ENCODE measurements at regions not wholly inside any gene's neighbourhood (a gene's known extent, or its start where the extent isn't known, plus 50 kb on each side); places are given as distances from the start of the nearest gene placed in this dataset.

DNA sequence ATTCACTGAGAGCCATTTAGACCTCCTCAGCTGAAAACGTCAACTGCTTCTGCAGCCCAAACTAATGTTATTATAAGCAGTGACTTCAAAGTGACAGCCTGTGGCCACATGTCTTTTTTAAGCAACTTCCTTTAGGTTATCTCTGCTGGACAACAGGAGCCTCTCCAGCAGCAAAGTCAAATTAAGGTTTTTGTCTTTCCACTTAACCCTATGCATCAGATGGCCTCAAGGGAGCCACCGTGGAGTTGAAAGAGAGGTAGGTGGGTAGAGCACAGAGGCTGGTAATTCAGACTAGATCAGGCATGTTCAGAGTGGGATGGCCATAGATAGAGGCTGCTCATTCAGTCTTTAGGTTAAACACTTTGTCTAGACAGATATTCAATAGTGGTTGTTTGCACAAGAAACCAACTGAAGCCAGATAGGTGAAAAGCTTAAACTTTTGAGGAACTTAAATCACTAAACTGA is 300.6 kb upstream of the ECI2 start:
- no peak for TF ChIP-seq POLR2AphosphoS5 (IDR thresholded peaks at IDR 0.05; ENCODE audit: low read depth, low read length)
- no peak for TF ChIP-seq SIN3A (IDR thresholded peaks at IDR 0.05; ENCODE audit: borderline replicate concordance, insufficient read depth, low read depth, low read length)
- no peak for TF ChIP-seq TCF7L2 (IDR thresholded peaks at IDR 0.05; ENCODE audit: low read depth, low read length)
- TF ChIP-seq, protein P1, sequence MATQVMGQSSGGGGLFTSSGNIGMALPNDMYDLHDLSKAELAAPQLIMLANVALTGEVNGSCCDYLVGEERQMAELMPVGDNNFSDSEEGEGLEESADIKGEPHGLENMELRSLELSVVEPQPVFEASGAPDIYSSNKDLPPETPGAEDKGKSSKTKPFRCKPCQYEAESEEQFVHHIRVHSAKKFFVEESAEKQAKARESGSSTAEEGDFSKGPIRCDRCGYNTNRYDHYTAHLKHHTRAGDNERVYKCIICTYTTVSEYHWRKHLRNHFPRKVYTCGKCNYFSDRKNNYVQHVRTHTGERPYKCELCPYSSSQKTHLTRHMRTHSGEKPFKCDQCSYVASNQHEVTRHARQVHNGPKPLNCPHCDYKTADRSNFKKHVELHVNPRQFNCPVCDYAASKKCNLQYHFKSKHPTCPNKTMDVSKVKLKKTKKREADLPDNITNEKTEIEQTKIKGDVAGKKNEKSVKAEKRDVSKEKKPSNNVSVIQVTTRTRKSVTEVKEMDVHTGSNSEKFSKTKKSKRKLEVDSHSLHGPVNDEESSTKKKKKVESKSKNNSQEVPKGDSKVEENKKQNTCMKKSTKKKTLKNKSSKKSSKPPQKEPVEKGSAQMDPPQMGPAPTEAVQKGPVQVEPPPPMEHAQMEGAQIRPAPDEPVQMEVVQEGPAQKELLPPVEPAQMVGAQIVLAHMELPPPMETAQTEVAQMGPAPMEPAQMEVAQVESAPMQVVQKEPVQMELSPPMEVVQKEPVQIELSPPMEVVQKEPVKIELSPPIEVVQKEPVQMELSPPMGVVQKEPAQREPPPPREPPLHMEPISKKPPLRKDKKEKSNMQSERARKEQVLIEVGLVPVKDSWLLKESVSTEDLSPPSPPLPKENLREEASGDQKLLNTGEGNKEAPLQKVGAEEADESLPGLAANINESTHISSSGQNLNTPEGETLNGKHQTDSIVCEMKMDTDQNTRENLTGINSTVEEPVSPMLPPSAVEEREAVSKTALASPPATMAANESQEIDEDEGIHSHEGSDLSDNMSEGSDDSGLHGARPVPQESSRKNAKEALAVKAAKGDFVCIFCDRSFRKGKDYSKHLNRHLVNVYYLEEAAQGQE (IDR thresholded peaks at IDR 0.05; ENCODE audit: insufficient read depth in 1 of 2, low read depth in 2 of 2, low read length in 1 of 2): no peak
- TF ChIP-seq, protein P2, sequence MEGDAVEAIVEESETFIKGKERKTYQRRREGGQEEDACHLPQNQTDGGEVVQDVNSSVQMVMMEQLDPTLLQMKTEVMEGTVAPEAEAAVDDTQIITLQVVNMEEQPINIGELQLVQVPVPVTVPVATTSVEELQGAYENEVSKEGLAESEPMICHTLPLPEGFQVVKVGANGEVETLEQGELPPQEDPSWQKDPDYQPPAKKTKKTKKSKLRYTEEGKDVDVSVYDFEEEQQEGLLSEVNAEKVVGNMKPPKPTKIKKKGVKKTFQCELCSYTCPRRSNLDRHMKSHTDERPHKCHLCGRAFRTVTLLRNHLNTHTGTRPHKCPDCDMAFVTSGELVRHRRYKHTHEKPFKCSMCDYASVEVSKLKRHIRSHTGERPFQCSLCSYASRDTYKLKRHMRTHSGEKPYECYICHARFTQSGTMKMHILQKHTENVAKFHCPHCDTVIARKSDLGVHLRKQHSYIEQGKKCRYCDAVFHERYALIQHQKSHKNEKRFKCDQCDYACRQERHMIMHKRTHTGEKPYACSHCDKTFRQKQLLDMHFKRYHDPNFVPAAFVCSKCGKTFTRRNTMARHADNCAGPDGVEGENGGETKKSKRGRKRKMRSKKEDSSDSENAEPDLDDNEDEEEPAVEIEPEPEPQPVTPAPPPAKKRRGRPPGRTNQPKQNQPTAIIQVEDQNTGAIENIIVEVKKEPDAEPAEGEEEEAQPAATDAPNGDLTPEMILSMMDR (IDR thresholded peaks at IDR 0.05): no peak
- DNase-seq (ENCODE audit: low read depth, low spot score): no peak
- Histone ChIP-seq H3K4me1 (ENCODE audit: control insufficient read depth, insufficient read depth, low read length) (no peaks in the 10 kb centered on the region), H3K4me3 (ENCODE audit: low read depth in 2 of 2, low read length in 2 of 2) (no peak overlapping the region), H3K27me3 (ENCODE audit: control insufficient read depth, insufficient read depth, low read length) (no peaks in the 10 kb centered on the region), H3K27ac (ENCODE audit: low read length) (no peak overlapping the region), H3K36me3 (ENCODE audit: control insufficient read depth, insufficient read depth, low read length) (no peaks in the 10 kb centered on the region), H3K9me3 (ENCODE audit: control insufficient read depth, insufficient read depth, low read depth, low read length) (no peaks in the 10 kb centered on the region)
- intact Hi-C loops (cut with micrococcal nuclease; ENCODE audit: unreplicated experiment) (no loop called here), in situ Hi-C loops (cut with HindIII; ENCODE audit: low pct_unique_long_range_greater_than_20kb, low sequenced_read_pairs) (no loop called here)
- ChIA-PET CTCF (no interaction called here), POLR2A (interaction anchor here (0.7 kb wide), 1 partner anchor 74 kb away, joined by 6 read pairs; no protein-coding TSS in a partner anchor)
- no TSS peak for BruUV-seq (replicated peaks)
- ATAC-seq: no peak

DNA sequence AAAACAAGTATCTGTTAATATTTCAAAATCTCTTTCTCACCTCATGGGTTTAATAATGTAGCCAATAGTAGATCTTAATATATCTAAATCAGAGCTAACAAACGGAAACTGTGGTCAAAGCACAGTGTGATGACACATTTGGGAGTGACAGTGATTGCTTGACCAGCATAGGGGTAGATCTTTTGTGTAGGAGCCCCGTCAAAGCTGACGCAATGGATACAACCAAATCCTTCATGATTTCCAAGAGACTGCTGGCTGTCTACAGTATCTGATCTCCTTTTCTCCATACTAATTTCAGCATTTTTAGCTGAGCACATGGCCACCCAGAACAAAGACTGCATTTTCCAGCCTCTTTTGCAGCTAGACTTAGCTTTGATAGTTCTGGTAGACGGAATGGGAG is 299.3 kb upstream of the ECI2 start:
- in situ Hi-C loops (cut with HindIII; ENCODE audit: low pct_unique_long_range_greater_than_20kb, low sequenced_read_pairs) (no loop called here), intact Hi-C loops (cut with micrococcal nuclease; ENCODE audit: unreplicated experiment) (no loop called here)
- TF ChIP-seq POLR2AphosphoS5 (IDR thresholded peaks at IDR 0.05; ENCODE audit: low read depth, low read length) (no peak), SIN3A (IDR thresholded peaks at IDR 0.05; ENCODE audit: borderline replicate concordance, insufficient read depth, low read depth, low read length) (no peak), TCF7L2 (IDR thresholded peaks at IDR 0.05; ENCODE audit: low read depth, low read length) (no peak)
- TF ChIP-seq, protein P1 (IDR thresholded peaks at IDR 0.05; ENCODE audit: insufficient read depth in 1 of 2, low read depth in 2 of 2, low read length in 1 of 2): no peak
- TF ChIP-seq, protein P2 (IDR thresholded peaks at IDR 0.05): no peak
- H3K36me3 ChIP-seq (ENCODE audit: control insufficient read depth, insufficient read depth, low read length): no peaks in the 10 kb centered on the region
- H3K27ac ChIP-seq (ENCODE audit: low read length): no peak overlapping the region
- POLR2A ChIA-PET: interaction anchor here (0.5 kb wide), 1 partner anchor 169 kb away, joined by 3 read pairs; no protein-coding TSS in a partner anchor
- H3K4me3 ChIP-seq (ENCODE audit: low read depth in 2 of 2, low read length in 2 of 2): no peak overlapping the region
- ATAC-seq (no peak), DNase-seq (ENCODE audit: low read depth, low spot score) (no peak)
- no peaks in the 10 kb centered on the region for H3K27me3 ChIP-seq (ENCODE audit: control insufficient read depth, insufficient read depth, low read length)
- no peaks in the 10 kb centered on the region for H3K9me3 ChIP-seq (ENCODE audit: control insufficient read depth, insufficient read depth, low read depth, low read length)
- BruUV-seq (replicated peaks): no TSS peak
- no peaks in the 10 kb centered on the region for H3K4me1 ChIP-seq (ENCODE audit: control insufficient read depth, insufficient read depth, low read length)
- CTCF ChIA-PET: interaction anchor here (0.6 kb wide), 1 partner anchor 223 kb away, joined by 4 read pairs; no protein-coding TSS in a partner anchor

Data from Panc1 (cell line).